IMR-90 (cell line): ENCODE measurements at regions not wholly inside any gene's neighbourhood (a gene's known extent, or its start where the extent isn't known, plus 50 kb on each side); places are given as distances from the start of the nearest gene placed in this dataset.
A peak's percentile ranks its signal among the peaks of the same experiment; 100 is the strongest.

ENCODE experiments used
- ATAC-seq: fragments of 200-7000 bp; cut with Tn5 transposase; 2 replicates; pipeline ENCODE4 v1.9.1; 2020; ENCODE audit warnings: low read depth, mild to moderate bottlenecking, moderate library complexity
- BruUV-seq: library from RNA; stranded (reverse); fragments of 400-500 nt; replicated peaks from 2 replicates; lab custom pipeline; 2021; lab: Mats Ljungman, UMichigan
- CTCF ChIA-PET: fragments of 300-600 bp; formaldehyde crosslinking; extraction: SDS; loops from one replicate; lab custom pipeline; 2021; ENCODE audit warnings: antibody characterized with exemption; lab: Yijun Ruan, JAX
- POLR2A ChIA-PET: fragments of 300-600 bp; sonication (Branson Sonifier 250); formaldehyde crosslinking; loops from one replicate; lab custom pipeline; 2022; ENCODE audit warnings: antibody characterized with exemption; ENCODE audit not compliant: unreplicated experiment; lab: Charles Lee
- DNase-seq: peaks from one replicate; pipeline ENCODE4 v3.0.0; 2013
- H2AFZ ChIP-seq: replicated peaks from 2 replicates; pipeline ENCODE3; 2013; ENCODE audit warnings: low read length, mild to moderate bottlenecking; ENCODE audit not compliant: poor library complexity
- H2AK5ac ChIP-seq: 2 replicates; pipeline ENCODE4 v1.6.1; 2013; ENCODE audit warnings: low read depth, low read length, inconsistent platforms
- H2AK9ac ChIP-seq: replicated peaks from 2 replicates; pipeline ENCODE3; 2013; ENCODE audit warnings: mild to moderate bottlenecking, low read depth, low read length, moderate library complexity; ENCODE audit not compliant: poor library complexity
- H2BK120ac ChIP-seq: 2 replicates; pipeline ENCODE4 v1.6.1; 2013; ENCODE audit warnings: low read depth, low read length, inconsistent platforms
- H2BK15ac ChIP-seq: 3 replicates; pipeline ENCODE4 v1.6.1; 2013; ENCODE audit warnings: low read depth, low read length, inconsistent platforms
- H2BK20ac ChIP-seq: 2 replicates; pipeline ENCODE4 v1.6.1; 2013; ENCODE audit warnings: low read depth, mild to moderate bottlenecking, inconsistent platforms, low read length, moderate library complexity
- H2BK5ac ChIP-seq: 2 replicates; pipeline ENCODE4 v1.6.1; 2013; ENCODE audit warnings: mild to moderate bottlenecking, low read depth, low read length, inconsistent platforms; ENCODE audit not compliant: poor library complexity, severe bottlenecking
- H3K14ac ChIP-seq: replicated peaks from 2 replicates; pipeline ENCODE4 v1.6.1; 2013; ENCODE audit warnings: low read depth, low read length, inconsistent platforms
- H3K18ac ChIP-seq: 2 replicates; pipeline ENCODE4 v1.6.1; 2013; ENCODE audit warnings: low read depth, low read length, control low read depth
- H3K23ac ChIP-seq: 2 replicates; pipeline ENCODE4 v1.6.1; 2013; ENCODE audit warnings: low read depth, low read length, inconsistent platforms
- H3K27ac ChIP-seq: 2 replicates; pipeline ENCODE4 v1.5.1; 2013; ENCODE audit warnings: mild to moderate bottlenecking, control low read depth, low read length; ENCODE audit not compliant: insufficient read depth
- H3K27me3 ChIP-seq: 2 replicates; pipeline ENCODE4 v1.6.1; 2013; ENCODE audit warnings: low read length; ENCODE audit not compliant: control insufficient read depth, insufficient read depth
- H3K36me3 ChIP-seq: 2 replicates; pipeline ENCODE4 v1.6.1; 2013; ENCODE audit warnings: low read length, mixed read lengths; ENCODE audit not compliant: control insufficient read depth, insufficient read depth
- H3K4ac ChIP-seq: 2 replicates; pipeline ENCODE4 v1.6.1; 2013; ENCODE audit warnings: low read depth, low read length, inconsistent platforms
- H3K4me1 ChIP-seq: 2 replicates; pipeline ENCODE4 v1.6.1; 2013; ENCODE audit warnings: low read length, mixed read lengths; ENCODE audit not compliant: control insufficient read depth, insufficient read depth
- H3K4me2 ChIP-seq: 2 replicates; pipeline ENCODE4 v1.6.1; 2013; ENCODE audit warnings: low read depth, mild to moderate bottlenecking, control low read depth, low read length, moderate library complexity
- H3K4me3 ChIP-seq: 2 replicates; pipeline ENCODE4 v1.5.1; 2013; ENCODE audit warnings: low read depth, mild to moderate bottlenecking, control low read depth, low read length, moderate library complexity; ENCODE audit not compliant: insufficient read depth
- H3K56ac ChIP-seq: 2 replicates; pipeline ENCODE4 v1.6.1; 2013; ENCODE audit warnings: low read length, inconsistent platforms; ENCODE audit not compliant: insufficient read depth; ENCODE audit errors: extremely low read depth
- H3K79me1 ChIP-seq, 2 experiments: 2 replicates each; pipeline ENCODE4 v1.6.1; 2013; ENCODE audit warnings: low read length in 2 of 2, inconsistent platforms in 1 of 2, low read depth in 1 of 2
- H3K9ac ChIP-seq: 2 replicates; pipeline ENCODE4 v1.6.1; 2013; ENCODE audit warnings: low read depth, low read length, control low read depth
- H3K9me1 ChIP-seq: 2 replicates; pipeline ENCODE4 v1.6.1; 2013; ENCODE audit warnings: low read length, inconsistent platforms; ENCODE audit not compliant: insufficient read depth
- H3K9me3 ChIP-seq: 2 replicates; pipeline ENCODE4 v1.6.1; 2013; ENCODE audit warnings: low read length; ENCODE audit not compliant: control insufficient read depth, insufficient read depth
- H4K20me1 ChIP-seq: 2 replicates; pipeline ENCODE4 v1.6.1; 2013; ENCODE audit warnings: low read length, inconsistent platforms; ENCODE audit not compliant: insufficient read depth
- H4K5ac ChIP-seq: 2 replicates; pipeline ENCODE4 v1.6.1; 2013; ENCODE audit warnings: mild to moderate bottlenecking, low read depth, low read length, control low read depth
- H4K8ac ChIP-seq, 2 experiments: 2 replicates each; pipeline ENCODE4 v1.6.1; 2013; ENCODE audit warnings: low read depth in 2 of 2, low read length in 2 of 2, control low read depth in 1 of 2, inconsistent platforms in 1 of 2
- H4K91ac ChIP-seq: 2 replicates; pipeline ENCODE4 v1.6.1; 2013; ENCODE audit warnings: low read depth, low read length, inconsistent platforms; ENCODE audit not compliant: insufficient read depth
- CEBPB ChIP-seq: IDR thresholded peaks from 2 replicates; pipeline ENCODE4 v1.6.1; 2012; ENCODE audit warnings: low read depth, low read length, improper control_type of control experiment
- SMC3 ChIP-seq: fragments of 150-350 bp; IDR thresholded peaks from 2 replicates; pipeline ENCODE4 v1.6.1; 2016; ENCODE audit warnings: low read depth, mild to moderate bottlenecking, antibody characterized with exemption, low read length, moderate library complexity
- WGBS, 2 experiments: methylation state at CpG; one replicate each; pipeline versions ENCODE4 v1.1.5 to v1.1.7; 2013; ENCODE audit warnings: missing lambda C conversion rate in 2 of 2; ENCODE audit not compliant: insufficient read length in 1 of 2; ENCODE audit errors: extremely low coverage in 2 of 2; 5-methylcytosine and 5-hydroxymethylcytosine counted together
- dilution Hi-C: fragments of 300-500 bp; cut with HindIII; formaldehyde crosslinking; loops from one replicate; pipeline ENCODE4 v1.14.3; 2018; ENCODE audit warnings: low sequenced_read_pairs; ENCODE audit not compliant: unreplicated experiment
- in situ Hi-C: fragments of 300-500 bp; cut with MboI; formaldehyde crosslinking; loops from 3 replicates; pipeline ENCODE4 v1.14.3; 2019; ENCODE audit warnings: low sequenced_read_pairs, inconsistent platforms, mixed read lengths
- intact Hi-C: fragments of 100-400 bp; cut with micrococcal nuclease; formaldehyde crosslinking; loops from 2 replicates; pipeline ENCODE4 v1.10.0; 2022
- TF ChIP-seq, protein P1 (sequence below): fragments of 150-350 bp; IDR thresholded peaks from 2 replicates; pipeline ENCODE4 v1.6.1; 2017; ENCODE audit warnings: mild to moderate bottlenecking, antibody characterized with exemption, low read length, low read depth

GRCh38 chr17:14921936-14922335 is 343.2 kb downstream of the PMP22 start:
- Histone ChIP-seq H3K9me3 (peaks cover 3% of the 10 kb centered on the region; the same call in 1 of the 2 replicates), H3K79me1 (no peaks in the 10 kb centered on the region), H3K4ac (peak overlapping the region; percentile 0; the same call in 1 of the 2 replicates), H2AK9ac (no peak overlapping the region), H3K56ac (no peak overlapping the region), H2AFZ (no peak overlapping the region), H4K20me1 (no peaks in the 10 kb centered on the region), H3K4me3 (no peak overlapping the region), H3K14ac (no peak overlapping the region), H3K27me3 (peaks cover 3% of the 10 kb centered on the region; the same call in 1 of the 2 replicates), H4K91ac (no peak overlapping the region), H3K4me2 (no peak overlapping the region), H3K9me1 (no peaks in the 10 kb centered on the region), H4K8ac (no peak overlapping the region), H3K18ac (peak overlapping the region; percentile 33; the same call in 1 of the 2 replicates), H4K5ac (no peak overlapping the region), H2AK5ac (no peak overlapping the region), H3K27ac (no peak overlapping the region), H3K9ac (no peak overlapping the region), H3K23ac (no peak overlapping the region), H3K36me3 (no peaks in the 10 kb centered on the region), H2BK20ac (no peak overlapping the region), H2BK15ac (peak overlapping the region; percentile 48; the same call in 1 of the 3 replicates), H3K4me1 (peaks cover 6% of the 10 kb centered on the region), H2BK5ac (no peak overlapping the region), H2BK120ac (no peak overlapping the region)
- ATAC-seq (no peak), DNase-seq (no peak)
- no TSS peak for BruUV-seq
- in situ Hi-C loops = loop anchor here (10.0 kb wide), 1 partner anchor 1327 kb away; no protein-coding TSS in a partner anchor
- ChIA-PET CTCF (interaction anchor here (0.5 to 1.1 kb wide), 2 partner anchors 20 to 874 kb away, joined by 3 read pairs; no protein-coding TSS in a partner anchor), POLR2A (no interaction called here)
- TF ChIP-seq, protein P1, sequence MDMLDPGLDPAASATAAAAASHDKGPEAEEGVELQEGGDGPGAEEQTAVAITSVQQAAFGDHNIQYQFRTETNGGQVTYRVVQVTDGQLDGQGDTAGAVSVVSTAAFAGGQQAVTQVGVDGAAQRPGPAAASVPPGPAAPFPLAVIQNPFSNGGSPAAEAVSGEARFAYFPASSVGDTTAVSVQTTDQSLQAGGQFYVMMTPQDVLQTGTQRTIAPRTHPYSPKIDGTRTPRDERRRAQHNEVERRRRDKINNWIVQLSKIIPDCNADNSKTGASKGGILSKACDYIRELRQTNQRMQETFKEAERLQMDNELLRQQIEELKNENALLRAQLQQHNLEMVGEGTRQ = no peak
- TF ChIP-seq SMC3 (no peak), CEBPB (peak; percentile 77)
- intact Hi-C loops = loop anchor here (10.0 kb wide), 3 partner anchors 477 to 1887 kb away; no protein-coding TSS in a partner anchor
- no CpG with 5 or more reads among the region's 3 CpGs for WGBS, 2 experiments
- dilution Hi-C loops = no loop called here
